BE2C (cell line): ENCODE measurements at regions not wholly inside any gene's neighbourhood (a gene's known extent, or its start where the extent isn't known, plus 50 kb on each side); places are given as distances from the start of the nearest gene placed in this dataset.

ENCODE experiments used
- DNase-seq: peaks from one replicate; pipeline ENCODE4 v3.0.0-alpha.2; 2020
- H3K27me3 ChIP-seq: fragments of 250-450 bp; sonication (Bioruptor Pico); 2 replicates; pipeline ENCODE4 v1.5.1; 2020; ENCODE audit warnings: mild to moderate bottlenecking
- H3K36me3 ChIP-seq: fragments of 250-450 bp; sonication (Bioruptor Pico); 2 replicates; pipeline ENCODE4 v1.5.1; 2020; ENCODE audit warnings: mild to moderate bottlenecking
- H3K4me1 ChIP-seq: fragments of 250-450 bp; sonication (Bioruptor Pico); 2 replicates; pipeline ENCODE4 v1.5.1; 2020
- H3K4me3 ChIP-seq: 2 replicates; pipeline ENCODE4 v1.5.1; 2011; ENCODE audit warnings: low read depth, low read length
- H3K9me3 ChIP-seq: fragments of 250-450 bp; sonication (Bioruptor Pico); 2 replicates; pipeline ENCODE4 v1.5.1; 2020
- TF ChIP-seq, protein P1 (sequence below): IDR thresholded peaks from 2 replicates; pipeline ENCODE4 v1.5.1; 2012; ENCODE audit warnings: mild to moderate bottlenecking, low read depth, low read length

DNA sequence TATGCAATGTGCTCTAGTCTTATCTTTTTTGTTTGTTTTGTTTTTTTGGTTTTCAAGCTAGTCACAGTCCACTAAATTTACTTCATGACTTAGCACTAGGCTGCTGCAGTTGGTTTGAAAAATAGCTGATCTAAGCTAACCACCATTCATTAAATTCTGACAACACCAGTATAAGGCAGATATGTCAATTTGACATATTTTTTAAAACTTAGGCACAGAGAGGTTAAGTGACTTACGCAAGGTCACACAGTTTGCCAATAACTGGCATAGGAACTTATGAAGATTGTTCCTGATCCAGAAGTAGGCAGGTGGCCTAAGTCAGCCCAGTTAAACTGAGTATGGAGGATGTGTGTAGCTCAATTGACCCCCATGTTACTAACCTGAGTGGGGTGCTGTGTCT is 377.3 kb upstream of the NFE2L3 start:
- TF ChIP-seq, protein P1, sequence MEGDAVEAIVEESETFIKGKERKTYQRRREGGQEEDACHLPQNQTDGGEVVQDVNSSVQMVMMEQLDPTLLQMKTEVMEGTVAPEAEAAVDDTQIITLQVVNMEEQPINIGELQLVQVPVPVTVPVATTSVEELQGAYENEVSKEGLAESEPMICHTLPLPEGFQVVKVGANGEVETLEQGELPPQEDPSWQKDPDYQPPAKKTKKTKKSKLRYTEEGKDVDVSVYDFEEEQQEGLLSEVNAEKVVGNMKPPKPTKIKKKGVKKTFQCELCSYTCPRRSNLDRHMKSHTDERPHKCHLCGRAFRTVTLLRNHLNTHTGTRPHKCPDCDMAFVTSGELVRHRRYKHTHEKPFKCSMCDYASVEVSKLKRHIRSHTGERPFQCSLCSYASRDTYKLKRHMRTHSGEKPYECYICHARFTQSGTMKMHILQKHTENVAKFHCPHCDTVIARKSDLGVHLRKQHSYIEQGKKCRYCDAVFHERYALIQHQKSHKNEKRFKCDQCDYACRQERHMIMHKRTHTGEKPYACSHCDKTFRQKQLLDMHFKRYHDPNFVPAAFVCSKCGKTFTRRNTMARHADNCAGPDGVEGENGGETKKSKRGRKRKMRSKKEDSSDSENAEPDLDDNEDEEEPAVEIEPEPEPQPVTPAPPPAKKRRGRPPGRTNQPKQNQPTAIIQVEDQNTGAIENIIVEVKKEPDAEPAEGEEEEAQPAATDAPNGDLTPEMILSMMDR: no peak
- no peaks in the 10 kb centered on the region for H3K36me3 ChIP-seq
- DNase-seq: no peak
- H3K9me3 ChIP-seq: no peaks in the 10 kb centered on the region; the same call in 1 of the 2 replicates
- no peak overlapping the region for H3K4me3 ChIP-seq
- H3K27me3 ChIP-seq: no peaks in the 10 kb centered on the region
- peaks cover 9% of the 10 kb centered on the region for H3K4me1 ChIP-seq

DNA sequence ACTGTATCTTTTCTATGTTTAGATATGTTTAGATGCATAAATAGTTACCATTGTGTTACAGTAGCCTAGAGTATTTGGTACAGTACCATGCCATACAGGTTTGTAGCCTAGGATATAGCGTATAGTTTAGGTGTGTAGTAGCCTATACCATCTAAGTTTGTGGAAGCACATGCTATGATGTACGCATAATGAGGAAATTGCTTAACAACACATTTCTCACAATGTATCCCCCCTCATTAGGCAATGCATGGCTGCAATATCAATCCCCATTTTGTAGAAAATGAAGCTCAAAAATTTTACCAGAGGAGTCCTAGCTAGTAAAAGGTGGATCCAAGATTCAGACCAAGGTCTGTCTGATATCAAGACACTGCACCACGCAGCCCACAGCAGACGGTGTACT is 376.4 kb upstream of the NFE2L3 start:
- Histone ChIP-seq H3K36me3 (no peaks in the 10 kb centered on the region), H3K4me1 (peaks cover 9% of the 10 kb centered on the region), H3K27me3 (no peaks in the 10 kb centered on the region), H3K4me3 (no peak overlapping the region), H3K9me3 (no peaks in the 10 kb centered on the region; the same call in 1 of the 2 replicates)
- DNase-seq: no peak
- TF ChIP-seq, protein P1: no peak

DNA sequence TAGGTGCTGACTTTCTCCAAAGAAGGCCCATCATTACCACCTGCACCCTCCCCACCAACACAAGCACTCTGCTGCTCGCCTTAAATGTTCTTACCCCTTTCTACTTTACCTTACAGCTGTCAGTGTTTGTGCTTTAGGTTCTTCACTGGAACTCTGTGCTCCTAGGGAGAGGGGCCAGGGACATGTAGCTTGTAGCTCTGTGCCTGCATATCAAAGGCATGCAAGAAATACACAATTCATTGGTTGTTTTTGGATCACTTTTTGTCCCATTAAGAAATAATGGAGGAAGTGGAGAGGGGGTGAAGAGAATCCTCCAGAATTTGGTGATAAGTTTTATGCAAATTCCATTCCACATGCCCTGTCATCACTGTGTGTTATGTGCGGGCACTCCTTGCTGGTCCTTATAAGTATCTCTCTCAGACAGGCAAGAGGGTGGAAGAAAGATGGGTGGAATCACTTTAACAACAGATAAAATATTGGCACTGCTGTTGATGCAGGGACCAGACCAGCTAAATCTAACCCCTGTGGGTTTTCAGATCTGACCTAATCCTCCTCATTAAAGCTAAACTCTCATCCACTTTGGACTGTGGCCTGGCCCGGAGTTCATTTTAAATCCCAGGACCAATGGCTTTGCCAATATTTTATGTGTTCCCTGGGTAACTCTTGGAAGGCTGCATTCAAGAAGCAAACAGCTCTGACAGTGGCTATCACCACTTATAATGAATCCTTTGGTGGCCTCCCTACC is 375.8 kb upstream of the NFE2L3 start:
- H3K4me3 ChIP-seq: no peak overlapping the region
- H3K4me1 ChIP-seq: peaks cover 9% of the 10 kb centered on the region
- no peak for DNase-seq
- TF ChIP-seq, protein P1: no peak
- H3K36me3 ChIP-seq: no peaks in the 10 kb centered on the region
- no peaks in the 10 kb centered on the region; the same call in 1 of the 2 replicates for H3K9me3 ChIP-seq
- no peaks in the 10 kb centered on the region for H3K27me3 ChIP-seq

DNA sequence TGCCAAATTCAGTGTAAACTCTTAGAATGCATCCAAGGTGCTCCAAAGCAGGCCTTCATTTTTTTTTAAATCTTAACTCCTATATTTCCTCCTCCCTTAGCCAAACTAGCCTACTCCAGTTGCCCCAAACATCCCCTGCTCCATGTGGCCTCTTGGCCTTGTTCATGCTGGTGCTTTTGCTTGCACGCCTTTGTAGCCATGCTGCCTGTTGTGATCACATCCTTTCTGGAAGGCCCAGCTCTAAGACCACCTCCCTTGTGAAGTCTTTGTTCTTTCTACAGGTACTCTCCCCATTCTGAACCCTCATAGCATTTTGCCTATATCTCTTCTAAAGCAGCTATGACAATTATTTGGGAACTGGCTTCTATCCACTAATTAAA is 375.3 kb upstream of the NFE2L3 start:
- DNase-seq: no peak
- H3K27me3 ChIP-seq: no peaks in the 10 kb centered on the region
- H3K9me3 ChIP-seq: no peaks in the 10 kb centered on the region; the same call in 1 of the 2 replicates
- peaks cover 9% of the 10 kb centered on the region for H3K4me1 ChIP-seq
- TF ChIP-seq, protein P1: no peak
- H3K36me3 ChIP-seq: no peaks in the 10 kb centered on the region
- H3K4me3 ChIP-seq: no peak overlapping the region

DNA sequence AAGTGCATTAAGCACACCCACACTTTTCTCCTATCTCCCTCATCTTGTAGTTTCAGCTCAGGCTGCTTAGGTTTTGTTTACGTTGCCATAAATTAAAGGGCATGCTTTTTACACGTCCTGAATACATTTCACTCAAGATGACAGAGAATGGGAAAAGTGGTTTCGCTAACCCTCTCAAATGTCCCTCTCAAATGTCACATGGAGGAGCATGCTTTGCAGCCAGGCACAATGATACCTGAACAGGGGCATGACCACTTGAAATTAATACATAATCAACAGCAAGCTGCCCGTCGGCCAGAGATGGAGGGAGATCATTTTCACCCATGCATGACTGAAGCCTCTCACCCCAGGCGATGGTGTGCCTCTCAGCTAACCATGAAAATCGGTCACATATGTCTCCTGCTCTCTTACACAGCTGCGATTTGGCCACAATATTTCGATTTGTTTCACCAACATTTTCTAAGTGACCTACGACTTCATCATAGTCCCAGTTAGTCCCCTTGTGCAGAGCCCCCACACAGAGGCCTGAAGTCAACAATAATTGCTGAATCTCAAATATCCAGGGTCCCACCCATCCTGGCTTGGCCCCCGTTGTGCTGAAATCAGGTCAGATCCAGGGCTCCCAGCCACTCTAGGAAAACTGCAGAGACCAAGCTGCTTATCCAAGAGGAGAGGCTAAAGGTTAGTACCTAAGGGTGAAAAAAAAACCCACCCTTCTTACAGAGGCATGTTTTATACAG is 373.9 kb upstream of the NFE2L3 start:
- H3K9me3 ChIP-seq: no peaks in the 10 kb centered on the region; the same call in 1 of the 2 replicates
- DNase-seq: peak; percentile 15
- no peaks in the 10 kb centered on the region for H3K36me3 ChIP-seq
- peaks cover 7% of the 10 kb centered on the region for H3K4me1 ChIP-seq
- H3K27me3 ChIP-seq: no peaks in the 10 kb centered on the region
- H3K4me3 ChIP-seq: no peak overlapping the region
- TF ChIP-seq, protein P1: no peak

DNA sequence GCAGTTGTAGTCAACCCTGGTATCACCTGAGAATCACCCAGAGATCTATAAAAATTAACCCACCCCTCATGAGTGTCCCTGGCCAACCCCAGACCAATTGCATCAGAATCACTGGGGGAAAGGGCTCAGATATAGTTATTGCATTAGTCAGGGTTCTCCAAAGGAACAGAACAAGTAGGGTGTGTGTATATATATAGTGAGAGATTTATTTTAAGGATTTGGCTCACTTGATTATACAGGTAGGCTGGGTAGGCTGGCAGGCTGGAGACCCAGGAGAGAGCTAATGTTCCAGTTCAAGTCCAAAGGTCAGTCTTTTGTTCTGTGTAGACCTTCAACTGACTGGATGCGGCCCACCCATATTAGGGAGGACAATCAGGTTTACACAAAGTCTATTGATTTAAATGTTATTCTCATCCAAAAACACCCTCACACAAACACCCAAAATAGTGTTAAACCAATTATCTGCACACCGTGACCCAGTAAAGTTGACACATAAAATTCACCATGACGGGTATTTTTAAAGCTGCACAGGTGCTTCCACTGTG is 372.9 kb upstream of the NFE2L3 start:
- DNase-seq: no peak
- TF ChIP-seq, protein P1: no peak
- Histone ChIP-seq H3K4me3 (no peak overlapping the region), H3K4me1 (peaks cover 5% of the 10 kb centered on the region), H3K9me3 (no peaks in the 10 kb centered on the region; the same call in 1 of the 2 replicates), H3K36me3 (no peaks in the 10 kb centered on the region), H3K27me3 (no peaks in the 10 kb centered on the region)
